ENCODE measurements at regions not wholly inside any gene's neighbourhood (a gene's known extent, or its start where the extent isn't known, plus 50 kb on each side); places are given as distances from the start of the nearest gene placed in this dataset.

- peaks cover 28 to 42% (median 41%) of the 10 kb centered on the region in 3 donors for H3K4me1 ChIP-seq (ENCODE audit: control insufficient read depth in 3 of 3, insufficient read depth in 3 of 3, low read length in 3 of 3)
- H3K9me3 ChIP-seq (ENCODE audit: control insufficient read depth in 3 of 3, low read length in 3 of 3): no peaks in the 10 kb centered on the region
- H3K27ac ChIP-seq (ENCODE audit: low read depth, low read length): peak overlapping the region; percentile 94
- H3K27me3 ChIP-seq (ENCODE audit: control insufficient read depth in 3 of 3, insufficient read depth in 3 of 3, low read length in 3 of 3): no peaks in the 10 kb centered on the region
- peak overlapping the region; percentile 66 to 73 (median 71) for H3K9ac ChIP-seq (ENCODE audit: low read depth in 1 of 3, low read length in 3 of 3)
- H3K4me3 ChIP-seq (ENCODE audit: low read length in 3 of 3): peak overlapping the region; percentile 2 to 59 (median 15)
- H3K36me3 ChIP-seq (ENCODE audit: control insufficient read depth in 3 of 3, insufficient read depth in 3 of 3, low read length in 3 of 3): no peaks in the 10 kb centered on the region
Observed at GRCh38 chr13:44759384-44760360, 183.5 kb upstream of the TSC22D1 start.

- Histone ChIP-seq H3K9ac (ENCODE audit: low read depth in 1 of 3, low read length in 3 of 3) (peak overlapping the region; percentile 58 to 71 (median 66)), H3K27ac (ENCODE audit: low read depth, low read length) (peak overlapping the region; percentile 94), H3K4me3 (ENCODE audit: low read length in 3 of 3) (peak overlapping the region; percentile 2 to 59 (median 15)), H3K4me1 (ENCODE audit: control insufficient read depth in 3 of 3, insufficient read depth in 3 of 3, low read length in 3 of 3) (peaks cover 27 to 36% (median 35%) of the 10 kb centered on the region in 3 donors), H3K27me3 (ENCODE audit: control insufficient read depth in 3 of 3, insufficient read depth in 3 of 3, low read length in 3 of 3) (no peaks in the 10 kb centered on the region), H3K9me3 (ENCODE audit: control insufficient read depth in 3 of 3, low read length in 3 of 3) (no peaks in the 10 kb centered on the region), H3K36me3 (ENCODE audit: control insufficient read depth in 3 of 3, insufficient read depth in 3 of 3, low read length in 3 of 3) (no peaks in the 10 kb centered on the region)
Observed at GRCh38 chr13:44758630-44759383, 182.7 kb upstream of the TSC22D1 start.

DNA sequence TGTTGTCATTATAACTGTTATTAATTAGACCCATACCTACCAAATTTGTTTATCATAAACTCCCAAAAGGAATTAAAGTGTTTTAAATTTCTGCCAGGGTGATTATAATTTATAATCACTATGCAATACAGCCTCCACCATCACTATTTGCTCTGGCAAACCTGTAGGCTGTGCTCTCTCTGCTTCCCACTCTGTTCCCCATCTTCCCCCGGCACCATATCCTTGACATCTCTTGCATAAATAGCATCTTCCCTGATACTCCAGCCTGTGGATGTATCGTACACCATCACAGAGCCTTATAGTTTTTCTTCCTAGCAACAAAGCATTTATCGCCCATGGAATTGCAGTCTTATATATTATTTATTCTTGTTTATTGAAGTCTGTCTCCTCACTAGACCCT lies 181.5 kb upstream of the TSC22D1 start:
- Histone ChIP-seq H3K36me3 (ENCODE audit: control insufficient read depth in 3 of 3, insufficient read depth in 3 of 3, low read length in 3 of 3) (no peaks in the 10 kb centered on the region), H3K27me3 (ENCODE audit: control insufficient read depth in 3 of 3, insufficient read depth in 3 of 3, low read length in 3 of 3) (no peaks in the 10 kb centered on the region), H3K9ac (ENCODE audit: low read depth in 1 of 3, low read length in 3 of 3) (no peak overlapping the region), H3K9me3 (ENCODE audit: control insufficient read depth in 3 of 3, low read length in 3 of 3) (no peaks in the 10 kb centered on the region), H3K27ac (ENCODE audit: low read depth, low read length) (peak overlapping the region; percentile 94), H3K4me1 (ENCODE audit: control insufficient read depth in 3 of 3, insufficient read depth in 3 of 3, low read length in 3 of 3) (peaks cover 23 to 33% (median 29%) of the 10 kb centered on the region in 3 donors), H3K4me3 (ENCODE audit: low read length in 3 of 3) (peak overlapping the region in 2 of 3 donors; percentile 4 to 29)

GRCh38 chr13:44756276-44756810 lies 180.2 kb upstream of the TSC22D1 start:
- no peak overlapping the region for H3K4me3 ChIP-seq (ENCODE audit: low read length in 3 of 3)
- H3K9me3 ChIP-seq (ENCODE audit: control insufficient read depth in 3 of 3, low read length in 3 of 3): no peaks in the 10 kb centered on the region
- no peak overlapping the region for H3K9ac ChIP-seq (ENCODE audit: low read depth in 1 of 3, low read length in 3 of 3)
- H3K4me1 ChIP-seq (ENCODE audit: control insufficient read depth in 3 of 3, insufficient read depth in 3 of 3, low read length in 3 of 3): peaks cover 29 to 41% (median 31%) of the 10 kb centered on the region in 3 donors
- no peaks in the 10 kb centered on the region for H3K27me3 ChIP-seq (ENCODE audit: control insufficient read depth in 3 of 3, insufficient read depth in 3 of 3, low read length in 3 of 3)
- peak overlapping the region; percentile 22 for H3K27ac ChIP-seq (ENCODE audit: low read depth, low read length)
- no peaks in the 10 kb centered on the region for H3K36me3 ChIP-seq (ENCODE audit: control insufficient read depth in 3 of 3, insufficient read depth in 3 of 3, low read length in 3 of 3)

GRCh38 chr13:44755872-44756271 lies 179.7 kb upstream of the TSC22D1 start:
- peaks cover 29 to 41% (median 32%) of the 10 kb centered on the region in 3 donors for H3K4me1 ChIP-seq (ENCODE audit: control insufficient read depth in 3 of 3, insufficient read depth in 3 of 3, low read length in 3 of 3)
- no peaks in the 10 kb centered on the region for H3K36me3 ChIP-seq (ENCODE audit: control insufficient read depth in 3 of 3, insufficient read depth in 3 of 3, low read length in 3 of 3)
- H3K9ac ChIP-seq (ENCODE audit: low read depth in 1 of 3, low read length in 3 of 3): no peak overlapping the region
- no peaks in the 10 kb centered on the region for H3K27me3 ChIP-seq (ENCODE audit: control insufficient read depth in 3 of 3, insufficient read depth in 3 of 3, low read length in 3 of 3)
- no peaks in the 10 kb centered on the region for H3K9me3 ChIP-seq (ENCODE audit: control insufficient read depth in 3 of 3, low read length in 3 of 3)
- no peak overlapping the region for H3K4me3 ChIP-seq (ENCODE audit: low read length in 3 of 3)
- H3K27ac ChIP-seq (ENCODE audit: low read depth, low read length): peak overlapping the region; percentile 22

- Histone ChIP-seq H3K27ac (ENCODE audit: low read depth, low read length) (peak overlapping the region; percentile 59), H3K9ac (ENCODE audit: low read depth in 1 of 3, low read length in 3 of 3) (no peak overlapping the region), H3K36me3 (ENCODE audit: control insufficient read depth in 3 of 3, insufficient read depth in 3 of 3, low read length in 3 of 3) (no peaks in the 10 kb centered on the region)
Observed at GRCh38 chr13:44752164-44752563, 176.0 kb upstream of the TSC22D1 start.

GRCh38 chr13:44750630-44751029 lies 174.5 kb upstream of the TSC22D1 start:
- H3K4me3 ChIP-seq (ENCODE audit: low read length in 3 of 3): no peak overlapping the region

More at GRCh38 chr13:44752164-44752563, 176.0 kb upstream of the TSC22D1 start:
- Histone ChIP-seq H3K4me1 (ENCODE audit: control insufficient read depth in 3 of 3, insufficient read depth in 3 of 3, low read length in 3 of 3) (peaks cover 7 to 23% (median 10%) of the 10 kb centered on the region in 3 donors), H3K27me3 (ENCODE audit: control insufficient read depth in 3 of 3, insufficient read depth in 3 of 3, low read length in 3 of 3) (no peaks in the 10 kb centered on the region), H3K4me3 (ENCODE audit: low read length in 3 of 3) (no peak overlapping the region), H3K9me3 (ENCODE audit: control insufficient read depth in 3 of 3, low read length in 3 of 3) (no peaks in the 10 kb centered on the region)

DNA sequence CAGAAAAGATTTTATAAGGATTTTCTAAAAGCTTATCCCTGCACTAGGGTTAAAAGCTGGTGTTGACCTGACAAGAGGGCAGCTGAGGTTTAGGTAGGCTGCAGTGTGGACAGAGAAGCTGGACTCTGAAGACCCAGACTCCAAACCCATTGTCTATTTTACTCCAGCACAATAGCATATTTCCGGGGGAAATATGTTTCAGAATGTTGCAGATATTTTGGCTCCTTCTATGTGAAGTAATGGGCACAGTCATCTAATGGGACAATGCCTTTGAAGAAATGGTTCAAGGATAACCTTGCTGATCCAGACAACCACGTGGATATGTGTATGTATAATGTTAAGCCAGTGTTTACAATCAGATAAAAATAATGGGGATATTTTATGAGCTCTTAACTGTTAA lies 173.8 kb upstream of the TSC22D1 start:
- H3K4me1 ChIP-seq (ENCODE audit: control insufficient read depth in 3 of 3, insufficient read depth in 3 of 3, low read length in 3 of 3): peaks cover 10 to 15% (median 13%) of the 10 kb centered on the region in 3 donors
- H3K27me3 ChIP-seq (ENCODE audit: control insufficient read depth in 3 of 3, insufficient read depth in 3 of 3, low read length in 3 of 3): no peaks in the 10 kb centered on the region
- H3K36me3 ChIP-seq (ENCODE audit: control insufficient read depth in 3 of 3, insufficient read depth in 3 of 3, low read length in 3 of 3): no peaks in the 10 kb centered on the region
- H3K27ac ChIP-seq (ENCODE audit: low read depth, low read length): no peak overlapping the region
- no peak overlapping the region for H3K9ac ChIP-seq (ENCODE audit: low read depth in 1 of 3, low read length in 3 of 3)
- no peak overlapping the region for H3K4me3 ChIP-seq (ENCODE audit: low read length in 3 of 3)
- H3K9me3 ChIP-seq (ENCODE audit: control insufficient read depth in 3 of 3, low read length in 3 of 3): no peaks in the 10 kb centered on the region

More at GRCh38 chr13:44750630-44751029, 174.5 kb upstream of the TSC22D1 start:
- H3K36me3 ChIP-seq (ENCODE audit: control insufficient read depth in 3 of 3, insufficient read depth in 3 of 3, low read length in 3 of 3): no peaks in the 10 kb centered on the region
- H3K9me3 ChIP-seq (ENCODE audit: control insufficient read depth in 3 of 3, low read length in 3 of 3): no peaks in the 10 kb centered on the region
- H3K4me1 ChIP-seq (ENCODE audit: control insufficient read depth in 3 of 3, insufficient read depth in 3 of 3, low read length in 3 of 3): peaks cover 10 to 15% (median 13%) of the 10 kb centered on the region in 3 donors
- no peak overlapping the region for H3K9ac ChIP-seq (ENCODE audit: low read depth in 1 of 3, low read length in 3 of 3)
- no peaks in the 10 kb centered on the region for H3K27me3 ChIP-seq (ENCODE audit: control insufficient read depth in 3 of 3, insufficient read depth in 3 of 3, low read length in 3 of 3)
- no peak overlapping the region for H3K27ac ChIP-seq (ENCODE audit: low read depth, low read length)

DNA sequence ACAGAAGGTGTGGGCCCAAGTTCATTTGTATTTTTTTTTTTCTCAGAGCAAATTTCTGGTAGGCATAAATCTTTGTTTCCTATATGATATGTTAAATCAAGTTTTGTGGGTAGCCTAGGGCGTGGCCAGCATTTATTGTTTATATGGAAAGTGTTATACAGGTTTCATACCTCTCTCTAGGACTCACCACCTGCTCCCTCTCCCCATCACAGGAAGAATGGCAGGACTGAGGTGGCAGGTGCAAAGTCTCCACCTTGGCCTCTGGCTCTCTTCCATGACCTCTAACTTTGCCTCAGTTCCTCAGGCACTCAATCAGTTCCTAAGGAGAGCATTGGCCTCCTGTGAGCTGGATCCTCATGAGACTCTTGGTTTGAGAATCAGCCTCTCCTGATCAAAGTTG lies 172.3 kb upstream of the TSC22D1 start:
- Histone ChIP-seq H3K4me3 (ENCODE audit: low read length in 3 of 3) (no peak overlapping the region), H3K9ac (ENCODE audit: low read depth in 1 of 3, low read length in 3 of 3) (no peak overlapping the region), H3K9me3 (ENCODE audit: control insufficient read depth in 3 of 3, low read length in 3 of 3) (no peaks in the 10 kb centered on the region), H3K4me1 (ENCODE audit: control insufficient read depth in 3 of 3, insufficient read depth in 3 of 3, low read length in 3 of 3) (peaks cover 10 to 15% (median 13%) of the 10 kb centered on the region in 3 donors), H3K27me3 (ENCODE audit: control insufficient read depth in 3 of 3, insufficient read depth in 3 of 3, low read length in 3 of 3) (no peaks in the 10 kb centered on the region), H3K27ac (ENCODE audit: low read depth, low read length) (no peak overlapping the region), H3K36me3 (ENCODE audit: control insufficient read depth in 3 of 3, insufficient read depth in 3 of 3, low read length in 3 of 3) (no peaks in the 10 kb centered on the region)

Measured in skeletal muscle tissue (tissue), 3 donors.